Neural cell (in vitro differentiated cells): ENCODE measurements at regions not wholly inside any gene's neighbourhood (a gene's known extent, or its start where the extent isn't known, plus 50 kb on each side); places are given as distances from the start of the nearest gene placed in this dataset.

Experiments used
- H2AFZ ChIP-seq: fragments of 200-600, 300-800 bp; sonication (generic), shearing (Covaris generic); 2 replicates; pipeline ENCODE4 v1.6.0; 2014; ENCODE audit warnings: low read depth, mild to moderate bottlenecking, antibody characterized with exemption, low read length, moderate library complexity
- H3F3A ChIP-seq: fragments of 200-600 bp; shearing (Covaris generic); 2 replicates; pipeline ENCODE4 v1.6.1; 2016; ENCODE audit warnings: mild to moderate bottlenecking, moderate library complexity, mixed read lengths, antibody characterized with exemption, low read length; ENCODE audit not compliant: insufficient read depth, poor library complexity, severe bottlenecking
- H3K27ac ChIP-seq: fragments of 200-600, 300-800 bp; sonication (generic), shearing (Covaris generic); 2 replicates; pipeline ENCODE4 v1.5.1; 2014; ENCODE audit warnings: mild to moderate bottlenecking, low read length, moderate library complexity
- H3K27me3 ChIP-seq: fragments of 300-800, 200-600 bp; sonication (generic), shearing (Covaris generic); 2 replicates; pipeline ENCODE4 v1.6.0; 2014; ENCODE audit warnings: mild to moderate bottlenecking, low read depth, low read length, moderate library complexity; ENCODE audit not compliant: insufficient read depth
- H3K36me3 ChIP-seq: fragments of 300-800, 200-600 bp; sonication (generic), shearing (Covaris generic); 2 replicates; pipeline ENCODE4 v1.5.1; 2014; ENCODE audit warnings: mild to moderate bottlenecking, antibody characterized with exemption, low read length, moderate library complexity; ENCODE audit not compliant: insufficient read depth
- H3K4me2 ChIP-seq: fragments of 300-800, 200-600 bp; sonication (generic), shearing (Covaris generic); 2 replicates; pipeline ENCODE4 v1.6.0; 2014; ENCODE audit warnings: mild to moderate bottlenecking, low read length
- H3K4me3 ChIP-seq: fragments of 300-800, 200-600 bp; sonication (generic), shearing (Covaris generic); 2 replicates; pipeline ENCODE4 v1.5.1; 2014; ENCODE audit warnings: mild to moderate bottlenecking, low read length, moderate library complexity
- H3K79me2 ChIP-seq: fragments of 200-600 bp; shearing (Covaris generic); replicated peaks from 2 replicates; pipeline ENCODE4 v1.6.0; 2014; ENCODE audit warnings: mild to moderate bottlenecking, low read length, moderate library complexity; ENCODE audit not compliant: insufficient read depth
- H3K9ac ChIP-seq: fragments of 300-800, 200-600 bp; sonication (generic), shearing (Covaris generic); 2 replicates; pipeline ENCODE4 v1.6.1; 2016; ENCODE audit warnings: mild to moderate bottlenecking, low read length, mixed read lengths
- H3K9me2 ChIP-seq: fragments of 200-600 bp; shearing (Covaris generic); 2 replicates; pipeline ENCODE4 v1.6.1; 2016; ENCODE audit warnings: mild to moderate bottlenecking, low read length, mixed read lengths; ENCODE audit not compliant: insufficient read depth
- H3K9me3 ChIP-seq: fragments of 200-600, 300-800 bp; sonication (generic), shearing (Covaris generic); 2 replicates; pipeline ENCODE4 v1.6.1; 2016; ENCODE audit warnings: mild to moderate bottlenecking, mixed run types, low read length, moderate library complexity, mixed read lengths
- H4K20me1 ChIP-seq: fragments of 200-600 bp; shearing (Covaris generic); 2 replicates; pipeline ENCODE4 v1.6.1; 2016; ENCODE audit warnings: mild to moderate bottlenecking, mixed run types; ENCODE audit not compliant: insufficient read depth
- EP300 ChIP-seq: fragments of 450-650 bp; conservative IDR thresholded peaks from 2 replicates; pipeline ENCODE4 v1.6.1; 2014; ENCODE audit warnings: antibody characterized with exemption, mild to moderate bottlenecking, moderate library complexity; ENCODE audit not compliant: poor library complexity, severe bottlenecking
- EZH2 ChIP-seq: fragments of 200-600, 300-800 bp; shearing (Covaris generic), sonication (generic); IDR thresholded peaks from 2 replicates; pipeline ENCODE4 v1.6.1; 2014; ENCODE audit warnings: antibody characterized with exemption, low read length, borderline replicate concordance, mild to moderate bottlenecking; ENCODE audit not compliant: insufficient read depth, poor library complexity, severe bottlenecking
- MXI1 ChIP-seq: fragments of 450-650 bp; conservative IDR thresholded peaks from 2 replicates; pipeline ENCODE4 v1.6.1; 2014; ENCODE audit warnings: antibody characterized with exemption, mild to moderate bottlenecking; ENCODE audit not compliant: poor library complexity, severe bottlenecking
- POLR2AphosphoS5 ChIP-seq: IDR thresholded peaks from 2 replicates; pipeline ENCODE4 v1.6.1; 2012
- RAD21 ChIP-seq: fragments of 450-650 bp; conservative IDR thresholded peaks from 2 replicates; pipeline ENCODE4 v1.6.1; 2014; ENCODE audit warnings: antibody characterized with exemption, mild to moderate bottlenecking, moderate library complexity
- REST ChIP-seq: IDR thresholded peaks from 2 replicates; pipeline ENCODE4 v1.6.1; 2012; ENCODE audit warnings: borderline replicate concordance
- SMC3 ChIP-seq: fragments of 450-650 bp; conservative IDR thresholded peaks from 2 replicates; pipeline ENCODE4 v1.6.1; 2014; ENCODE audit warnings: antibody characterized with exemption, mild to moderate bottlenecking, moderate library complexity; ENCODE audit not compliant: poor library complexity
- TAF1 ChIP-seq: IDR thresholded peaks from 2 replicates; pipeline ENCODE4 v1.6.1; 2012; ENCODE audit warnings: low read depth
- TF ChIP-seq, protein P1 (sequence below): fragments of 450-650 bp; IDR thresholded peaks from 2 replicates; pipeline ENCODE4 v1.5.1; 2014; ENCODE audit warnings: antibody characterized with exemption, mild to moderate bottlenecking, moderate library complexity; ENCODE audit not compliant: poor library complexity, severe bottlenecking

GRCh38 chr10:83050815-83051214, 1088.5 kb upstream of the GHITM start:
- no peak overlapping the region for H3K9ac ChIP-seq
- no peaks in the 10 kb centered on the region for H3F3A ChIP-seq
- H3K27ac ChIP-seq: no peak overlapping the region
- no peak overlapping the region for H3K4me2 ChIP-seq
- H2AFZ ChIP-seq: no peak overlapping the region
- no peaks in the 10 kb centered on the region for H3K79me2 ChIP-seq
- no peaks in the 10 kb centered on the region for H3K27me3 ChIP-seq
- no peak overlapping the region for H3K4me3 ChIP-seq
- H3K36me3 ChIP-seq: no peaks in the 10 kb centered on the region
- TF ChIP-seq POLR2AphosphoS5 (no peak), SMC3 (no peak), EZH2 (no peak), EP300 (no peak), REST (no peak), MXI1 (no peak), TAF1 (no peak), RAD21 (no peak)
- TF ChIP-seq, protein P1, sequence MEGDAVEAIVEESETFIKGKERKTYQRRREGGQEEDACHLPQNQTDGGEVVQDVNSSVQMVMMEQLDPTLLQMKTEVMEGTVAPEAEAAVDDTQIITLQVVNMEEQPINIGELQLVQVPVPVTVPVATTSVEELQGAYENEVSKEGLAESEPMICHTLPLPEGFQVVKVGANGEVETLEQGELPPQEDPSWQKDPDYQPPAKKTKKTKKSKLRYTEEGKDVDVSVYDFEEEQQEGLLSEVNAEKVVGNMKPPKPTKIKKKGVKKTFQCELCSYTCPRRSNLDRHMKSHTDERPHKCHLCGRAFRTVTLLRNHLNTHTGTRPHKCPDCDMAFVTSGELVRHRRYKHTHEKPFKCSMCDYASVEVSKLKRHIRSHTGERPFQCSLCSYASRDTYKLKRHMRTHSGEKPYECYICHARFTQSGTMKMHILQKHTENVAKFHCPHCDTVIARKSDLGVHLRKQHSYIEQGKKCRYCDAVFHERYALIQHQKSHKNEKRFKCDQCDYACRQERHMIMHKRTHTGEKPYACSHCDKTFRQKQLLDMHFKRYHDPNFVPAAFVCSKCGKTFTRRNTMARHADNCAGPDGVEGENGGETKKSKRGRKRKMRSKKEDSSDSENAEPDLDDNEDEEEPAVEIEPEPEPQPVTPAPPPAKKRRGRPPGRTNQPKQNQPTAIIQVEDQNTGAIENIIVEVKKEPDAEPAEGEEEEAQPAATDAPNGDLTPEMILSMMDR: no peak
- no peaks in the 10 kb centered on the region for H4K20me1 ChIP-seq
- H3K9me2 ChIP-seq: no peaks in the 10 kb centered on the region
- no peaks in the 10 kb centered on the region for H3K9me3 ChIP-seq

- Histone ChIP-seq H3K4me2 (no peak overlapping the region), H3F3A (no peaks in the 10 kb centered on the region), H3K79me2 (no peaks in the 10 kb centered on the region), H2AFZ (no peak overlapping the region), H3K9ac (no peak overlapping the region), H3K4me3 (no peak overlapping the region), H3K27me3 (no peaks in the 10 kb centered on the region), H4K20me1 (no peaks in the 10 kb centered on the region), H3K9me2 (no peaks in the 10 kb centered on the region), H3K9me3 (no peaks in the 10 kb centered on the region), H3K36me3 (no peaks in the 10 kb centered on the region), H3K27ac (no peak overlapping the region)
- TF ChIP-seq TAF1: no peak
- no peak for TF ChIP-seq SMC3
- TF ChIP-seq MXI1: no peak
- TF ChIP-seq, protein P1: no peak
- no peak for TF ChIP-seq REST
- TF ChIP-seq EP300: no peak
- TF ChIP-seq RAD21: no peak
- no peak for TF ChIP-seq EZH2
Observed at GRCh38 chr10:83062871-83063270, 1076.4 kb upstream of the GHITM start.
